Body of pancreas (tissue), 4 donors: ENCODE measurements at regions not wholly inside any gene's neighbourhood (a gene's known extent, or its start where the extent isn't known, plus 50 kb on each side); places are given as distances from the start of the nearest gene placed in this dataset.

ENCODE experiments used
- ATAC-seq: fragments of 150-250 bp; one replicate; pipeline ENCODE4 v1.9.1; 2016
- DNase-seq, 4 donors: peaks; one replicate each; pipeline ENCODE4 v3.0.0-alpha.2; 2019
- H3K27ac ChIP-seq, 4 donors: fragments of 200-600 bp; sonication (generic); 1 replicate in 3 of 4; 2 replicates in 1 of 4; pipeline versions ENCODE4 v1.5.1 to v1.6.1; 2016 to 2019; ENCODE audit warnings: mild to moderate bottlenecking in 1 of 4, mixed read lengths in 1 of 4, moderate library complexity in 1 of 4
- H3K27me3 ChIP-seq, 2 donors: fragments of 200-600 bp; sonication (generic); one replicate each; pipeline ENCODE4 v1.6.0; 2016; ENCODE audit warnings: mild to moderate bottlenecking in 1 of 2
- H3K36me3 ChIP-seq, 2 donors: fragments of 200-600 bp; sonication (generic); replicated peaks in 1 of 2; 2 replicates each; pipeline ENCODE4 v1.5.1; 2016; ENCODE audit warnings: low read depth in 2 of 2; ENCODE audit not compliant: insufficient read depth in 1 of 2
- H3K4me1 ChIP-seq: fragments of 200-600 bp; sonication (generic); one replicate; pipeline ENCODE4 v1.6.0; 2016
- H3K4me3 ChIP-seq, 2 donors: fragments of 200-600 bp; sonication (generic); 1 replicate in 1 of 2; 2 replicates in 1 of 2; pipeline ENCODE4 v1.5.1; 2016 to 2019
- H3K9me3 ChIP-seq, 3 donors: fragments of 200-600 bp; sonication (generic); 1 replicate in 2 of 3; 2 replicates in 1 of 3; pipeline ENCODE4 v1.5.1; 2016
- CTCF ChIP-seq, 7 experiments: fragments of 450-650 bp in 4 of 7; fragments of 200-600 bp in 3 of 7; sonication (generic) in 3 of 7; IDR thresholded peaks; one replicate each; pipeline ENCODE4 v1.5.1; 2016 to 2019; ENCODE audit warnings: antibody characterized with exemption in 7 of 7
- POLR2A ChIP-seq, 3 donors: fragments of 450-650 bp; IDR thresholded peaks; one replicate each; pipeline ENCODE4 v1.6.1; 2016; ENCODE audit warnings: antibody characterized with exemption in 3 of 3, mild to moderate bottlenecking in 2 of 3
- WGBS, 2 donors: methylation state at CpG; one replicate each; pipeline ENCODE4 v1.1.5; 2017; 5-methylcytosine and 5-hydroxymethylcytosine counted together
- intact Hi-C: fragments of 100-400 bp; cut with DNase I; formaldehyde crosslinking; loops from one replicate; pipeline ENCODE4 v1.15.1; 2023

GRCh38 chr10:4472190-4472904 lies 353.7 kb upstream of the AKR1E2 start:
- Histone ChIP-seq H3K27ac (no peak overlapping the region), H3K36me3 (no peaks in the 10 kb centered on the region), H3K9me3 (no peaks in the 10 kb centered on the region), H3K27me3 (no peaks in the 10 kb centered on the region), H3K4me1 (no peaks in the 10 kb centered on the region), H3K4me3 (no peak overlapping the region)
- intact Hi-C loops, result no loop called here
- no peak for TF ChIP-seq POLR2A (IDR thresholded peaks at IDR 0.05)
- no peak for TF ChIP-seq CTCF (IDR thresholded peaks at IDR 0.05)
- no peak for DNase-seq
- WGBS, 2 donors, result 73 to 78% methylated on average over 7 of the region's 7 CpGs
- ATAC-seq, result no peak

- Histone ChIP-seq H3K36me3 (no peaks in the 10 kb centered on the region), H3K4me1 (no peaks in the 10 kb centered on the region), H3K27ac (no peak overlapping the region), H3K27me3 (no peaks in the 10 kb centered on the region), H3K9me3 (no peaks in the 10 kb centered on the region), H3K4me3 (no peak overlapping the region)
- WGBS, 2 donors, result 63 to 73% methylated on average over 4 of the region's 4 CpGs
- intact Hi-C loops, result no loop called here
- no peak for TF ChIP-seq CTCF (IDR thresholded peaks at IDR 0.05)
- DNase-seq (no peak), ATAC-seq (no peak)
These were observed 355.7 kb upstream of the AKR1E2 start for GRCh38 chr10:4470231-4470835.

GRCh38 chr10:4467481-4467880 lies 358.5 kb upstream of the AKR1E2 start:
- Histone ChIP-seq H3K27me3 (no peaks in the 10 kb centered on the region), H3K4me1 (no peaks in the 10 kb centered on the region), H3K9me3 (no peaks in the 10 kb centered on the region), H3K36me3 (no peaks in the 10 kb centered on the region), H3K27ac (no peak overlapping the region), H3K4me3 (no peak overlapping the region)
- no peak for TF ChIP-seq CTCF (IDR thresholded peaks at IDR 0.05)
- TF ChIP-seq POLR2A (IDR thresholded peaks at IDR 0.05), result no peak
- DNase-seq (no peak), ATAC-seq (no peak)
- WGBS, 2 donors, result 16 to 28% methylated on average over 1 of the region's 1 CpG
- intact Hi-C loops, result no loop called here

GRCh38 chr10:4460267-4460666 lies 365.7 kb upstream of the AKR1E2 start:
- Histone ChIP-seq H3K9me3 (no peaks in the 10 kb centered on the region), H3K27me3 (no peaks in the 10 kb centered on the region), H3K4me1 (no peaks in the 10 kb centered on the region), H3K27ac (no peak overlapping the region), H3K4me3 (no peak overlapping the region), H3K36me3 (no peaks in the 10 kb centered on the region)
- no peak for ATAC-seq
- intact Hi-C loops, result no loop called here
- TF ChIP-seq CTCF (IDR thresholded peaks at IDR 0.05) (no peak), POLR2A (IDR thresholded peaks at IDR 0.05) (no peak)
- no peak for DNase-seq

- intact Hi-C loops, result no loop called here
- no peak for TF ChIP-seq POLR2A (IDR thresholded peaks at IDR 0.05)
- TF ChIP-seq CTCF (IDR thresholded peaks at IDR 0.05), result no peak
- Histone ChIP-seq H3K4me1 (no peaks in the 10 kb centered on the region), H3K4me3 (no peak overlapping the region), H3K36me3 (no peaks in the 10 kb centered on the region), H3K27ac (no peak overlapping the region), H3K9me3 (no peaks in the 10 kb centered on the region), H3K27me3 (no peaks in the 10 kb centered on the region)
- ATAC-seq (no peak), DNase-seq (no peak)
- 48 to 50% methylated on average over 5 of the region's 5 CpGs for WGBS, 2 donors
These were observed 366.5 kb upstream of the AKR1E2 start for GRCh38 chr10:4459531-4459930.
